ENCODE measurements at regions not wholly inside any gene's neighbourhood (a gene's known extent, or its start where the extent isn't known, plus 50 kb on each side); places are given as distances from the start of the nearest gene placed in this dataset.

- 89% methylated on average over 1 of the region's 1 CpG for WGBS (ENCODE audit: low lambda C conversion rate, missing lambda C conversion rate)
- H3K27me3 ChIP-seq, result no peaks in the 10 kb centered on the region
- H3K27ac ChIP-seq, result no peak overlapping the region
- H3K4me2 ChIP-seq, result no peak overlapping the region
- H3K9me2 ChIP-seq (replicated peaks; ENCODE audit: insufficient read depth), result no peaks in the 10 kb centered on the region
- no peak overlapping the region for H3K4me3 ChIP-seq
- H3K79me2 ChIP-seq, result no peaks in the 10 kb centered on the region
- H3K4me1 ChIP-seq (ENCODE audit: insufficient read depth), result no peaks in the 10 kb centered on the region
- DNase-seq (ENCODE audit: low spot score), result no peak
- H3K36me3 ChIP-seq (replicated peaks; ENCODE audit: insufficient read depth, low read depth), result no peaks in the 10 kb centered on the region
- no peaks in the 10 kb centered on the region for H3K9me3 ChIP-seq (ENCODE audit: low read depth)
- TF ChIP-seq EZH2phosphoT487 (IDR thresholded peaks at IDR 0.05; ENCODE audit: low read depth, severe bottlenecking, unreplicated experiment), result no peak
- no peak for TF ChIP-seq CTCF (IDR thresholded peaks at IDR 0.05; ENCODE audit: poor library complexity)
- TF ChIP-seq EZH2 (IDR thresholded peaks at IDR 0.05; ENCODE audit: borderline replicate concordance), result no peak
- no peak overlapping the region for H2AFZ ChIP-seq
- no peaks in the 10 kb centered on the region for H4K20me1 ChIP-seq (ENCODE audit: insufficient read depth, poor library complexity, severe bottlenecking)
These were observed 926.3 kb downstream of the TAF11L14 start for GRCh38 chr5:18560602-18561001.

- DNase-seq (ENCODE audit: low spot score), result no peak
- Histone ChIP-seq H3K4me2 (no peak overlapping the region), H3K36me3 (replicated peaks; ENCODE audit: insufficient read depth, low read depth) (no peaks in the 10 kb centered on the region), H3K27ac (no peak overlapping the region), H2AFZ (no peak overlapping the region), H3K4me3 (no peak overlapping the region), H3K79me2 (no peaks in the 10 kb centered on the region), H3K9me2 (replicated peaks; ENCODE audit: insufficient read depth) (no peaks in the 10 kb centered on the region), H3K27me3 (no peaks in the 10 kb centered on the region), H3K4me1 (ENCODE audit: insufficient read depth) (no peaks in the 10 kb centered on the region), H4K20me1 (ENCODE audit: insufficient read depth, poor library complexity, severe bottlenecking) (no peaks in the 10 kb centered on the region), H3K9me3 (ENCODE audit: low read depth) (no peaks in the 10 kb centered on the region)
- TF ChIP-seq EZH2 (IDR thresholded peaks at IDR 0.05; ENCODE audit: borderline replicate concordance) (no peak), EZH2phosphoT487 (IDR thresholded peaks at IDR 0.05; ENCODE audit: low read depth, severe bottlenecking, unreplicated experiment) (no peak), CTCF (IDR thresholded peaks at IDR 0.05; ENCODE audit: poor library complexity) (no peak)
- WGBS (ENCODE audit: low lambda C conversion rate, missing lambda C conversion rate), result 67% methylated on average over 2 of the region's 2 CpGs
These were observed 929.6 kb downstream of the TAF11L14 start for GRCh38 chr5:18563853-18564252.

GRCh38 chr5:18566671-18567070 lies 932.4 kb downstream of the TAF11L14 start:
- Histone ChIP-seq H3K9me2 (replicated peaks; ENCODE audit: insufficient read depth) (no peaks in the 10 kb centered on the region), H3K4me2 (no peak overlapping the region), H3K27me3 (no peaks in the 10 kb centered on the region), H2AFZ (no peak overlapping the region), H3K36me3 (replicated peaks; ENCODE audit: insufficient read depth, low read depth) (no peaks in the 10 kb centered on the region), H3K79me2 (no peaks in the 10 kb centered on the region), H3K9me3 (ENCODE audit: low read depth) (no peaks in the 10 kb centered on the region), H3K4me3 (no peak overlapping the region), H4K20me1 (ENCODE audit: insufficient read depth, poor library complexity, severe bottlenecking) (no peaks in the 10 kb centered on the region), H3K4me1 (ENCODE audit: insufficient read depth) (no peaks in the 10 kb centered on the region), H3K27ac (no peak overlapping the region)
- TF ChIP-seq EZH2phosphoT487 (IDR thresholded peaks at IDR 0.05; ENCODE audit: low read depth, severe bottlenecking, unreplicated experiment) (no peak), CTCF (IDR thresholded peaks at IDR 0.05; ENCODE audit: poor library complexity) (no peak), EZH2 (IDR thresholded peaks at IDR 0.05; ENCODE audit: borderline replicate concordance) (no peak)
- DNase-seq (ENCODE audit: low spot score), result no peak

GRCh38 chr5:18576586-18576985 lies 942.3 kb downstream of the TAF11L14 start:
- no peak for TF ChIP-seq EZH2 (IDR thresholded peaks at IDR 0.05; ENCODE audit: borderline replicate concordance)
- TF ChIP-seq EZH2phosphoT487 (IDR thresholded peaks at IDR 0.05; ENCODE audit: low read depth, severe bottlenecking, unreplicated experiment), result no peak
- no peak for TF ChIP-seq CTCF (IDR thresholded peaks at IDR 0.05; ENCODE audit: poor library complexity)
- H3K27ac ChIP-seq, result no peak overlapping the region
- no peak overlapping the region for H2AFZ ChIP-seq
- WGBS (ENCODE audit: low lambda C conversion rate, missing lambda C conversion rate), result 74% methylated on average over 4 of the region's 4 CpGs
- H3K4me1 ChIP-seq (ENCODE audit: insufficient read depth), result no peaks in the 10 kb centered on the region
- no peak overlapping the region for H3K4me2 ChIP-seq
- H3K9me3 ChIP-seq (ENCODE audit: low read depth), result no peaks in the 10 kb centered on the region
- H3K36me3 ChIP-seq (replicated peaks; ENCODE audit: insufficient read depth, low read depth), result no peaks in the 10 kb centered on the region
- no peak overlapping the region for H3K4me3 ChIP-seq
- H3K79me2 ChIP-seq, result no peaks in the 10 kb centered on the region
- H4K20me1 ChIP-seq (ENCODE audit: insufficient read depth, poor library complexity, severe bottlenecking), result no peaks in the 10 kb centered on the region
- DNase-seq (ENCODE audit: low spot score), result no peak
- H3K9me2 ChIP-seq (replicated peaks; ENCODE audit: insufficient read depth), result no peaks in the 10 kb centered on the region
- no peaks in the 10 kb centered on the region for H3K27me3 ChIP-seq
